Lower lobe of right lung (tissue), 2 donors: ENCODE measurements at regions not wholly inside any gene's neighbourhood (a gene's known extent, or its start where the extent isn't known, plus 50 kb on each side); places are given as distances from the start of the nearest gene placed in this dataset.

Experiments used
- ATAC-seq, 2 donors: fragments of 200-7000 bp; cut with Tn5 transposase; one replicate each; pipeline ENCODE4 v1.9.1; 2020 to 2022; ENCODE audit warnings: mild to moderate bottlenecking in 2 of 2, moderate library complexity in 2 of 2
- DNase-seq: peaks from one replicate; pipeline ENCODE4 v3.0.0-alpha.2; 2020
- H3K27ac ChIP-seq: fragments of 200-600 bp; one replicate; pipeline ENCODE4 v1.8.0; 2022
- H3K27me3 ChIP-seq: fragments of 200-600 bp; one replicate; pipeline ENCODE4 v1.8.0; 2022; ENCODE audit warnings: low read depth
- H3K36me3 ChIP-seq: fragments of 200-600 bp; one replicate; pipeline ENCODE4 v1.8.0; 2022; ENCODE audit warnings: mild to moderate bottlenecking
- H3K4me1 ChIP-seq: fragments of 200-600 bp; one replicate; pipeline ENCODE4 v1.8.0; 2022
- H3K4me3 ChIP-seq: fragments of 200-600 bp; one replicate; pipeline ENCODE4 v1.8.0; 2022; ENCODE audit warnings: mild to moderate bottlenecking
- H3K9me3 ChIP-seq: fragments of 200-600 bp; one replicate; pipeline ENCODE4 v1.8.0; 2022
- intact Hi-C: fragments of 100-400 bp; cut with DNase I; formaldehyde crosslinking; loops from one replicate; pipeline ENCODE4 v1.11.0; 2022
- TF ChIP-seq, protein P1 (sequence below): fragments of 200-600 bp; IDR thresholded peaks from one replicate; pipeline ENCODE4 v1.8.0; 2022; ENCODE audit warnings: antibody characterized with exemption, mild to moderate bottlenecking
- donor health status: DM: no; HTN: yes; CAD: no; lungs with severe emphysema.

DNA sequence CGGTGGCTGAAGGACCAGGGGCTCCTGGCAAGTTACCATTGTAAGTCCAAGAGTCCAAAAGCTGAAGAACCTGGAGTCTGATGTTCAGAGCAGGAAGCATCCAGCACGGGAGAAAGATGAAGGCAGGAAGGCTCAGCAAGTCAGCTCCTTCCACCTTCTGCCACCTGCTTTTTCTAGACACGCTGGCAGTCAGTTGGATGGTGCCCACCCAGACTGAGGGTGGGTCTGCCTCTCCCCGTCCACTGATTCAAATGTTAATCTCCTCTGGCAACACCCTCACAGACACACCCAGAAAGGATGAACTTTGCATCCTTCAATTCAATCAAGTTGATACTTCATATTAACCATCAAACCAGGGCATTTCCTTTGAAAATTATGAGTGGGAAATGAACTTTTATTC, 1272.4 kb upstream of the TMEM132C start:
- TF ChIP-seq, protein P1, sequence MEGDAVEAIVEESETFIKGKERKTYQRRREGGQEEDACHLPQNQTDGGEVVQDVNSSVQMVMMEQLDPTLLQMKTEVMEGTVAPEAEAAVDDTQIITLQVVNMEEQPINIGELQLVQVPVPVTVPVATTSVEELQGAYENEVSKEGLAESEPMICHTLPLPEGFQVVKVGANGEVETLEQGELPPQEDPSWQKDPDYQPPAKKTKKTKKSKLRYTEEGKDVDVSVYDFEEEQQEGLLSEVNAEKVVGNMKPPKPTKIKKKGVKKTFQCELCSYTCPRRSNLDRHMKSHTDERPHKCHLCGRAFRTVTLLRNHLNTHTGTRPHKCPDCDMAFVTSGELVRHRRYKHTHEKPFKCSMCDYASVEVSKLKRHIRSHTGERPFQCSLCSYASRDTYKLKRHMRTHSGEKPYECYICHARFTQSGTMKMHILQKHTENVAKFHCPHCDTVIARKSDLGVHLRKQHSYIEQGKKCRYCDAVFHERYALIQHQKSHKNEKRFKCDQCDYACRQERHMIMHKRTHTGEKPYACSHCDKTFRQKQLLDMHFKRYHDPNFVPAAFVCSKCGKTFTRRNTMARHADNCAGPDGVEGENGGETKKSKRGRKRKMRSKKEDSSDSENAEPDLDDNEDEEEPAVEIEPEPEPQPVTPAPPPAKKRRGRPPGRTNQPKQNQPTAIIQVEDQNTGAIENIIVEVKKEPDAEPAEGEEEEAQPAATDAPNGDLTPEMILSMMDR, result no peak

DNA sequence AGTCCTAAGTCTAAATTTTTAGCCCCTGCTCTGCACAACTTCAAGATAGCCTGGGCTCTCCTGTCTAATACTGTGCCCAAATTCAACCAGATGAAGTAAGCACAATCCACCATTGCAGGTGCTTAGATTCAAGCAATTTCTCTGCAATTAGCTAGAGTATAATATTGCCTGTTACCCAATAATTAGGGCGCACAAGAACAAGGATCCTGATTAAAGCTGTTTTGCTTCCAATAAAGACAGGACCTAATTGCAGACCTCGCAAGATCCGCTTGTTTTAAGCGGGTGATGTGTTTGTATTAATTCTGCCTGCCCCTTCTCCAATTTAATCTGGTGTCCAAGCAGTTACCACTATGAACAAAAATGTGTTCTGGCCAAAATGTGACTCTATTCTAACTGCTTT, 1268.9 kb upstream of the TMEM132C start:
- DNase-seq (no peak), ATAC-seq (no peak)
- TF ChIP-seq, protein P1, result no peak
- H3K27me3 ChIP-seq, result no peaks in the 10 kb centered on the region
- no peaks in the 10 kb centered on the region for H3K36me3 ChIP-seq
- intact Hi-C loops, result no loop called here
- no peak overlapping the region for H3K27ac ChIP-seq
- H3K4me1 ChIP-seq, result no peaks in the 10 kb centered on the region
- no peak overlapping the region for H3K4me3 ChIP-seq
- no peaks in the 10 kb centered on the region for H3K9me3 ChIP-seq

More for the DNA sequence above, 1272.4 kb upstream of the TMEM132C start:
- Histone ChIP-seq H3K27ac (no peak overlapping the region), H3K36me3 (no peaks in the 10 kb centered on the region), H3K9me3 (no peaks in the 10 kb centered on the region), H3K4me3 (no peak overlapping the region), H3K27me3 (no peaks in the 10 kb centered on the region), H3K4me1 (no peaks in the 10 kb centered on the region)
- intact Hi-C loops, result no loop called here
- DNase-seq, result no peak
- no peak for ATAC-seq

DNA sequence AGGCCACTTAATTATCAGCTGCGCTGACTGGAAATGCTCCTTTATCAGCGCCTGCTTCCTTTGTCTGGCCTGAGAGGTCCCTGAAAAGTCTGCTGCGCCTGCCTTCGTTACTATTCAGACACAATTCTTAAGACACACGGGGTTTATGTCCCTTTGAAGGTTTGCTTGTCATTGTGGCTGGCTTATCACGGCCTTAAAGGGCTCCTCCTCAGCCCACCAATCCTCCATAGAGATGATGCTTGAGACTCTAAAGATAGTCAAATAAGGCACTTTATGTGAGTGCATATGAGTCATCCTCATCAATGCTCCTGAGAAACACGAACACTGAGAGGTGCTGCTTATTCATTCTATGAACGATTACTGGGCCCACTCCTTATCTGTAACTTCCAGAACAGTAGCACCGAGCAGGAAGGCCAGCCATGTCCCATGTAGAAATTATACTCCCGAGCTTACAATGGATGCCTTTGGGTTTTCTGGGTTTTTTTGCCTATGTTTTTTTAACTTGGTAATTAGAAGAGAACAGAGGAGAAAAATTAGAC, 1268.2 kb upstream of the TMEM132C start:
- Histone ChIP-seq H3K27ac (no peak overlapping the region), H3K9me3 (no peaks in the 10 kb centered on the region), H3K4me3 (no peak overlapping the region), H3K4me1 (no peaks in the 10 kb centered on the region), H3K27me3 (no peaks in the 10 kb centered on the region), H3K36me3 (no peaks in the 10 kb centered on the region)
- no peak for DNase-seq
- ATAC-seq, result no peak
- TF ChIP-seq, protein P1, result no peak
- intact Hi-C loops, result no loop called here

DNA sequence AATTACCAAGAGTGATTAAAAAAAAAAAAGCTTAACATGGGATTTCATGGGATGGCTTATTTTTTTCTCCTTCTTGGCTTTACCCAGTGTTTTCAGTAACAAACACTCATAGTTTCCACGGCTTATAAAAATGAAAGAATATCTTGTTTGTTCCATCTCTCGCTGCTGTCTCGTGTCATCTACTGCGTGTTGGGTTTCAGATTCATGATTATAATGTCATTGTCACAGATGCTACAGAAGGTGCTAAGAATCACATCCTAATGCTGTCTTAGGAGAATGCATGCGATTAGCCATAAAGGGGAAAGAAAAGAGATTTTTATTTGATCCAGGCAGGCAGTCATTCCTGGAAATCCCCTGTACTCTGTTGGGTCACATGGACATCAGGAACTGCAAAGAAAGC, 1267.6 kb upstream of the TMEM132C start:
- intact Hi-C loops, result no loop called here
- Histone ChIP-seq H3K4me1 (no peaks in the 10 kb centered on the region), H3K27ac (no peak overlapping the region)

DNA sequence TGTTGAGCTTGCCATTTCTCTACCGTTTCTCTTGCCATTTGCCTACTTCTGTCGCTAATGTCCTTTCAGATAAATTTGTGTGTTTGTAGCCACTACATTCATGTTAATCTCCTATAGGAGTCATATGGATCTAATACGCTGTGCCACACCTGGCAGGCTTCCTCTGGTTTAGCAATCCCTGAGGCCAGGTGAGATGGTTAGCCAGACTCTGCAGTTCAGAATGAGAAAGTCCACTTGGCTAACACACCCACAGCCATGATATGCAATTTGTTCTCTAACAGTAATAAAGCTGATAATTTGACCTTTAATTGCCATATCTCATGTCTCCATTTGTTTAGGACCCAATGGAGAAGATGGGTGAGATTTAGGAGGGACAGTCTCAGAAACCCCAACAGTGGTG, 1261.6 kb upstream of the TMEM132C start:
- TF ChIP-seq, protein P1, result no peak
- Histone ChIP-seq H3K4me3 (no peak overlapping the region), H3K9me3 (no peaks in the 10 kb centered on the region), H3K27me3 (no peaks in the 10 kb centered on the region), H3K4me1 (no peaks in the 10 kb centered on the region), H3K27ac (no peak overlapping the region), H3K36me3 (no peaks in the 10 kb centered on the region)
- intact Hi-C loops, result no loop called here
- DNase-seq, result no peak
- ATAC-seq, result no peak

More for the DNA sequence above, 1267.6 kb upstream of the TMEM132C start:
- TF ChIP-seq, protein P1, result no peak
- Histone ChIP-seq H3K4me3 (no peak overlapping the region), H3K36me3 (no peaks in the 10 kb centered on the region), H3K9me3 (no peaks in the 10 kb centered on the region), H3K27me3 (no peaks in the 10 kb centered on the region)
- no peak for DNase-seq
- ATAC-seq, result no peak

DNA sequence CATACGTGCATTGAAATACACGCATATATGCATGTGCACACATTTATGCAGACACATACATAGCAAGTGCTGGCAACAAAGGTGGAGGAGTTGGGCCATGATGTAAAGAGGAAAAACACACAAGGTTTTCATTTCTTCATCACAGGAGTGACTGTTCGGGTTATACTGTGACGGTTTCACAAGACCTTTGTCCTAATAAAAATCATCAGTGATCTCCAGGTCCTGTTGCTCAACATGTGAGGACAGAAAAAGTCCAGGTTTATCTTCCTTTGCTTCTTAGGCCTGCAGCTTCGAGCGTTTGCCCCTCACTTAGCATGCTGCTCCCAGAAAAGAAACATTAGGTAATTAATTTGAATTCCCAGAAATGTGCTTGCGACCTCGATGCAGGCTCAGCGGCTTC, 1260.0 kb upstream of the TMEM132C start:
- ATAC-seq (no peak), DNase-seq (no peak)
- Histone ChIP-seq H3K27ac (no peak overlapping the region), H3K27me3 (no peaks in the 10 kb centered on the region), H3K4me3 (no peak overlapping the region), H3K4me1 (no peaks in the 10 kb centered on the region), H3K36me3 (no peaks in the 10 kb centered on the region), H3K9me3 (no peaks in the 10 kb centered on the region)
- TF ChIP-seq, protein P1, result no peak
- intact Hi-C loops, result no loop called here
